HepG2 (cell line): ENCODE measurements at regions not wholly inside any gene's neighbourhood (a gene's known extent, or its start where the extent isn't known, plus 50 kb on each side); places are given as distances from the start of the nearest gene placed in this dataset.

Experiments used
- CEBPG ChIP-seq: IDR thresholded peaks from 2 replicates; pipeline ENCODE4 v1.6.1; 2016
- ELF3 ChIP-seq: IDR thresholded peaks from 2 replicates; pipeline ENCODE4 v1.6.1; 2016; ENCODE audit warnings: missing genetic modification reagents, missing compliant biosample characterization
- IRF2 ChIP-seq: IDR thresholded peaks from 2 replicates; pipeline ENCODE4 v1.6.1; 2018; ENCODE audit warnings: missing genetic modification reagents, missing compliant biosample characterization
- KAT7 ChIP-seq: IDR thresholded peaks from 2 replicates; pipeline ENCODE4 v1.6.1; 2018; ENCODE audit warnings: borderline replicate concordance, missing compliant biosample characterization
- KDM3A ChIP-seq: IDR thresholded peaks from 2 replicates; pipeline ENCODE4 v1.6.1; 2018; ENCODE audit warnings: low read depth, missing compliant biosample characterization
- KLF13 ChIP-seq: sonication (generic); formaldehyde crosslinking; IDR thresholded peaks from 2 replicates; pipeline ENCODE4 v1.4.0; 2020; ENCODE audit warnings: mild to moderate bottlenecking, missing genetic modification reagents
- MYC ChIP-seq: sonication (generic); formaldehyde crosslinking; IDR thresholded peaks from 2 replicates; pipeline ENCODE4 v1.9.0; 2021; ENCODE audit warnings: missing genetic modification reagents, borderline replicate concordance
- POLR2A ChIP-seq, 2 experiments: IDR thresholded peaks; 2 replicates each; pipeline ENCODE4 v1.6.1; 2011; ENCODE audit warnings: low read depth in 2 of 2, low read length in 2 of 2, mild to moderate bottlenecking in 1 of 2, moderate library complexity in 1 of 2; ENCODE audit not compliant: insufficient read depth in 1 of 2
- RCOR2 ChIP-seq: IDR thresholded peaks from 2 replicates; pipeline ENCODE4 v1.6.1; 2016; ENCODE audit warnings: missing biosample characterization, missing genetic modification reagents
- SNRNP70 ChIP-seq: fragments of 200-400 bp; formaldehyde crosslinking; IDR thresholded peaks from 2 replicates; pipeline ENCODE4 v1.6.1; 2017; ENCODE audit warnings: mild to moderate bottlenecking, low read depth, low read length, moderate library complexity
- SRSF4 ChIP-seq: fragments of 200-400 bp; formaldehyde crosslinking; IDR thresholded peaks from one replicate; pipeline ENCODE4 v1.6.1; 2018; ENCODE audit warnings: mild to moderate bottlenecking, low read depth, low read length, moderate library complexity; ENCODE audit not compliant: poor library complexity, severe bottlenecking
- STAG1 ChIP-seq: sonication (generic); formaldehyde crosslinking; IDR thresholded peaks from 2 replicates; pipeline ENCODE4 v1.4.0; 2020; ENCODE audit warnings: missing genetic modification reagents
- ZBTB33 ChIP-seq: sonication (generic); formaldehyde crosslinking; IDR thresholded peaks from 2 replicates; pipeline ENCODE4 v1.4.0; 2020; ENCODE audit warnings: missing genetic modification reagents
- ZKSCAN8 ChIP-seq: IDR thresholded peaks from 2 replicates; pipeline ENCODE4 v1.6.1; 2016; ENCODE audit warnings: borderline replicate concordance, missing genetic modification reagents, missing compliant biosample characterization
- ZNF230 ChIP-seq: sonication (generic); formaldehyde crosslinking; IDR thresholded peaks from 2 replicates; pipeline ENCODE4 v1.4.0; 2020; ENCODE audit warnings: mild to moderate bottlenecking, missing genetic modification reagents
- ZNF234 ChIP-seq: sonication (generic); formaldehyde crosslinking; conservative IDR thresholded peaks from 2 replicates; pipeline ENCODE4 v1.5.1; 2020; ENCODE audit warnings: mild to moderate bottlenecking, missing genetic modification reagents
- ZNF331 ChIP-seq: sonication (generic); formaldehyde crosslinking; IDR thresholded peaks from 2 replicates; pipeline ENCODE4 v1.4.0; 2020; ENCODE audit warnings: missing genetic modification reagents
- ZNF605 ChIP-seq: sonication (generic); formaldehyde crosslinking; IDR thresholded peaks from 2 replicates; pipeline ENCODE4 v1.8.0; 2022; ENCODE audit warnings: mild to moderate bottlenecking, missing genetic modification reagents
- ZNF746 ChIP-seq: sonication (generic); formaldehyde crosslinking; IDR thresholded peaks from 2 replicates; pipeline ENCODE4 v1.8.0; 2022; ENCODE audit warnings: mild to moderate bottlenecking, missing genetic modification reagents
- ZNF766 ChIP-seq: sonication (generic); formaldehyde crosslinking; IDR thresholded peaks from 2 replicates; pipeline ENCODE4 v1.5.0; 2020; ENCODE audit warnings: missing genetic modification reagents, borderline replicate concordance
- TF ChIP-seq, protein P1 (sequence below): sonication (generic); formaldehyde crosslinking; IDR thresholded peaks from 2 replicates; pipeline ENCODE4 v1.8.0; 2023; ENCODE audit warnings: mild to moderate bottlenecking, missing genetic modification reagents
- TF ChIP-seq, protein P2 (sequence below): sonication (generic); formaldehyde crosslinking; IDR thresholded peaks from 2 replicates; pipeline ENCODE4 v1.4.0; 2020; ENCODE audit warnings: missing genetic modification reagents
- TF ChIP-seq, protein P3 (sequence below): sonication (generic); formaldehyde crosslinking; IDR thresholded peaks from 2 replicates; pipeline ENCODE4 v1.5.0; 2020; ENCODE audit warnings: mild to moderate bottlenecking, missing genetic modification reagents, borderline replicate concordance

GRCh38 chr14:100476012-100476822 lies 111.0 kb downstream of the BEGAIN start (continued):
- TF ChIP-seq ZNF234 (CRISPR knock-in tag) (no peak), MYC (CRISPR knock-in tag) (peak; percentile 15; the same call in 1 of the 2 replicates), ZBTB33 (CRISPR knock-in tag) (no peak), ZNF230 (no peak), RCOR2 (CRISPR knock-in tag) (peak; percentile 83), ZNF746 (CRISPR knock-in tag) (no peak), SNRNP70 (no peak), SRSF4 (no peak), ELF3 (CRISPR knock-in tag) (peak; percentile 80), ZNF331 (peak; percentile 90), STAG1 (CRISPR knock-in tag) (0 out of 2 replicates have a peak, but pooled peaks have one; percentile 1), POLR2A (IDR thresholded peaks at IDR 0.05; ENCODE audit: insufficient read depth in 1 of 2, low read depth in 2 of 2, low read length in 2 of 2) (no peak), ZKSCAN8 (CRISPR knock-in tag) (peak; percentile 79; the same call in 1 of the 2 replicates), KAT7 (CRISPR knock-in tag) (no peak), KLF13 (CRISPR knock-in tag) (no peak), ZNF766 (no peak), ZNF605 (CRISPR knock-in tag) (peak; percentile 78), KDM3A (CRISPR knock-in tag) (0 out of 2 replicates have a peak, but pooled peaks have one; percentile 58), CEBPG (CRISPR knock-in tag) (peak; percentile 49; the same call in 1 of the 2 replicates), IRF2 (CRISPR knock-in tag) (peak; percentile 73)
- TF ChIP-seq, protein P1, sequence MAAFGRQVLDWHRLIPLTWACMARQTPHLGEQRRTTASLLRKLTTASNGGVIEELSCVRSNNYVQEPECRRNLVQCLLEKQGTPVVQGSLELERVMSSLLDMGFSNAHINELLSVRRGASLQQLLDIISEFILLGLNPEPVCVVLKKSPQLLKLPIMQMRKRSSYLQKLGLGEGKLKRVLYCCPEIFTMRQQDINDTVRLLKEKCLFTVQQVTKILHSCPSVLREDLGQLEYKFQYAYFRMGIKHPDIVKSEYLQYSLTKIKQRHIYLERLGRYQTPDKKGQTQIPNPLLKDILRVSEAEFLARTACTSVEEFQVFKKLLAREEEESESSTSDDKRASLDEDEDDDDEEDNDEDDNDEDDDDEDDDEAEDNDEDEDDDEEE, result no peak
- TF ChIP-seq, protein P2, sequence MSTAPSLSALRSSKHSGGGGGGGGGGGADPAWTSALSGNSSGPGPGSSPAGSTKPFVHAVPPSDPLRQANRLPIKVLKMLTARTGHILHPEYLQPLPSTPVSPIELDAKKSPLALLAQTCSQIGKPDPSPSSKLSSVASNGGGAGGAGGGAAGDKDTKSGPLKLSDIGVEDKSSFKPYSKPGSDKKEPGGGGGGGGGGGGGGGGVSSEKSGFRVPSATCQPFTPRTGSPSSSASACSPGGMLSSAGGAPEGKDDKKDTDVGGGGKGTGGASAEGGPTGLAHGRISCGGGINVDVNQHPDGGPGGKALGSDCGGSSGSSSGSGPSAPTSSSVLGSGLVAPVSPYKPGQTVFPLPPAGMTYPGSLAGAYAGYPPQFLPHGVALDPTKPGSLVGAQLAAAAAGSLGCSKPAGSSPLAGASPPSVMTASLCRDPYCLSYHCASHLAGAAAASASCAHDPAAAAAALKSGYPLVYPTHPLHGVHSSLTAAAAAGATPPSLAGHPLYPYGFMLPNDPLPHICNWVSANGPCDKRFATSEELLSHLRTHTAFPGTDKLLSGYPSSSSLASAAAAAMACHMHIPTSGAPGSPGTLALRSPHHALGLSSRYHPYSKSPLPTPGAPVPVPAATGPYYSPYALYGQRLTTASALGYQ (CRISPR knock-in tag), result no peak
- TF ChIP-seq, protein P3, sequence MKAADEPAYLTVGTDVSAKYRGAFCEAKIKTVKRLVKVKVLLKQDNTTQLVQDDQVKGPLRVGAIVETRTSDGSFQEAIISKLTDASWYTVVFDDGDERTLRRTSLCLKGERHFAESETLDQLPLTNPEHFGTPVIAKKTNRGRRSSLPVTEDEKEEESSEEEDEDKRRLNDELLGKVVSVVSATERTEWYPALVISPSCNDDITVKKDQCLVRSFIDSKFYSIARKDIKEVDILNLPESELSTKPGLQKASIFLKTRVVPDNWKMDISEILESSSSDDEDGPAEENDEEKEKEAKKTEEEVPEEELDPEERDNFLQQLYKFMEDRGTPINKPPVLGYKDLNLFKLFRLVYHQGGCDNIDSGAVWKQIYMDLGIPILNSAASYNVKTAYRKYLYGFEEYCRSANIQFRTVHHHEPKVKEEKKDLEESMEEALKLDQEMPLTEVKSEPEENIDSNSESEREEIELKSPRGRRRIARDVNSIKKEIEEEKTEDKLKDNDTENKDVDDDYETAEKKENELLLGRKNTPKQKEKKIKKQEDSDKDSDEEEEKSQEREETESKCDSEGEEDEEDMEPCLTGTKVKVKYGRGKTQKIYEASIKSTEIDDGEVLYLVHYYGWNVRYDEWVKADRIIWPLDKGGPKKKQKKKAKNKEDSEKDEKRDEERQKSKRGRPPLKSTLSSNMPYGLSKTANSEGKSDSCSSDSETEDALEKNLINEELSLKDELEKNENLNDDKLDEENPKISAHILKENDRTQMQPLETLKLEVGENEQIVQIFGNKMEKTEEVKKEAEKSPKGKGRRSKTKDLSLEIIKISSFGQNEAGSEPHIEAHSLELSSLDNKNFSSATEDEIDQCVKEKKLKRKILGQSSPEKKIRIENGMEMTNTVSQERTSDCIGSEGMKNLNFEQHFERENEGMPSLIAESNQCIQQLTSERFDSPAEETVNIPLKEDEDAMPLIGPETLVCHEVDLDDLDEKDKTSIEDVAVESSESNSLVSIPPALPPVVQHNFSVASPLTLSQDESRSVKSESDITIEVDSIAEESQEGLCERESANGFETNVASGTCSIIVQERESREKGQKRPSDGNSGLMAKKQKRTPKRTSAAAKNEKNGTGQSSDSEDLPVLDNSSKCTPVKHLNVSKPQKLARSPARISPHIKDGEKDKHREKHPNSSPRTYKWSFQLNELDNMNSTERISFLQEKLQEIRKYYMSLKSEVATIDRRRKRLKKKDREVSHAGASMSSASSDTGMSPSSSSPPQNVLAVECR (CRISPR knock-in tag), result peak; percentile 54; the same call in 1 of the 2 replicates
